H9 (cell line): ENCODE measurements at regions not wholly inside any gene's neighbourhood (a gene's known extent, or its start where the extent isn't known, plus 50 kb on each side); places are given as distances from the start of the nearest gene placed in this dataset.

Source experiments
- DNase-seq: peaks from one replicate; pipeline ENCODE4 v3.0.0-alpha.2; 2017
- H2AFZ ChIP-seq: one replicate; pipeline ENCODE4 v1.6.1; 2013; ENCODE audit warnings: mild to moderate bottlenecking, low read length, control low read depth, moderate library complexity
- H2AK5ac ChIP-seq: 2 replicates; pipeline ENCODE4 v1.6.1; 2013; ENCODE audit warnings: low read length, control low read depth, mixed read lengths; ENCODE audit not compliant: insufficient read length
- H2BK120ac ChIP-seq: one replicate; pipeline ENCODE4 v1.6.1; 2013; ENCODE audit warnings: low read depth, mild to moderate bottlenecking, low read length, control low read depth, inconsistent platforms; ENCODE audit not compliant: poor library complexity, severe bottlenecking
- H2BK12ac ChIP-seq: 2 replicates; pipeline ENCODE4 v1.6.1; 2013; ENCODE audit warnings: low read length, control low read depth, mixed read lengths, low read depth; ENCODE audit not compliant: insufficient read length
- H2BK15ac ChIP-seq: 2 replicates; pipeline ENCODE4 v1.6.1; 2013; ENCODE audit warnings: low read depth, low read length, control low read depth
- H2BK20ac ChIP-seq: one replicate; pipeline ENCODE4 v1.6.1; 2013; ENCODE audit warnings: low read depth, mild to moderate bottlenecking, low read length, control low read depth, inconsistent platforms; ENCODE audit not compliant: poor library complexity, severe bottlenecking
- H2BK5ac ChIP-seq: 2 replicates; pipeline ENCODE4 v1.6.1; 2013; ENCODE audit warnings: low read length, control low read depth, mixed read lengths; ENCODE audit not compliant: insufficient read length
- H3K14ac ChIP-seq: 2 replicates; pipeline ENCODE4 v1.6.1; 2013; ENCODE audit warnings: low read length, control low read depth; ENCODE audit not compliant: insufficient read depth
- H3K18ac ChIP-seq: 2 replicates; pipeline ENCODE4 v1.6.1; 2013; ENCODE audit warnings: low read depth, mild to moderate bottlenecking, mixed read lengths, low read length, control low read depth; ENCODE audit not compliant: insufficient read length
- H3K23ac ChIP-seq: 2 replicates; pipeline ENCODE4 v1.6.1; 2013; ENCODE audit warnings: low read length, control low read depth, mixed read lengths, low read depth; ENCODE audit not compliant: insufficient read length
- H3K23me2 ChIP-seq: 2 replicates; pipeline ENCODE4 v1.6.1; 2013; ENCODE audit warnings: low read depth, mild to moderate bottlenecking, mixed read lengths, low read length, control low read depth; ENCODE audit not compliant: insufficient read length, poor library complexity, severe bottlenecking
- H3K27ac ChIP-seq: 2 replicates; pipeline ENCODE4 v1.5.1; 2013; ENCODE audit warnings: low read length, control low read depth, mixed read lengths, low read depth; ENCODE audit not compliant: insufficient read length
- H3K27me3 ChIP-seq: 2 replicates; pipeline ENCODE4 v1.6.1; 2013; ENCODE audit warnings: low read length, control low read depth, inconsistent platforms; ENCODE audit not compliant: insufficient read depth
- H3K4ac ChIP-seq: 2 replicates; pipeline ENCODE4 v1.6.1; 2013; ENCODE audit warnings: low read depth, mild to moderate bottlenecking, control low read depth, inconsistent platforms, low read length, moderate library complexity
- H3K4me1 ChIP-seq: 2 replicates; pipeline ENCODE4 v1.6.1; 2013; ENCODE audit warnings: low read length, control low read depth, inconsistent platforms; ENCODE audit not compliant: insufficient read depth
- H3K4me2 ChIP-seq: 2 replicates; pipeline ENCODE4 v1.6.1; 2013; ENCODE audit warnings: low read length, control low read depth, mixed read lengths; ENCODE audit not compliant: insufficient read length, insufficient read depth
- H3K56ac ChIP-seq: 2 replicates; pipeline ENCODE4 v1.6.1; 2013; ENCODE audit warnings: low read depth, mild to moderate bottlenecking, mixed read lengths, low read length, control low read depth; ENCODE audit not compliant: insufficient read length
- H3K79me1 ChIP-seq: 2 replicates; pipeline ENCODE4 v1.6.1; 2013; ENCODE audit warnings: low read depth, mild to moderate bottlenecking, moderate library complexity, low read length, control low read depth, inconsistent platforms; ENCODE audit not compliant: insufficient read depth, poor library complexity, severe bottlenecking
- H3K79me2 ChIP-seq: 2 replicates; pipeline ENCODE4 v1.6.1; 2013; ENCODE audit warnings: low read length, control low read depth, inconsistent platforms; ENCODE audit not compliant: insufficient read depth
- H3K9ac ChIP-seq: 2 replicates; pipeline ENCODE4 v1.6.1; 2013; ENCODE audit warnings: low read length, control low read depth, mixed read lengths; ENCODE audit not compliant: insufficient read length; ENCODE audit errors: extremely low read depth
- H3K9me3 ChIP-seq: one replicate; pipeline ENCODE4 v1.6.1; 2013; ENCODE audit warnings: low read depth, low read length, inconsistent platforms; ENCODE audit not compliant: control insufficient read depth
- H3T11ph ChIP-seq: one replicate; pipeline ENCODE4 v1.6.1; 2013; ENCODE audit warnings: mild to moderate bottlenecking, low read length, control low read depth, inconsistent platforms
- H4K20me1 ChIP-seq: one replicate; pipeline ENCODE4 v1.6.1; 2013; ENCODE audit not compliant: control insufficient read depth, insufficient read length, insufficient read depth
- H4K5ac ChIP-seq: 2 replicates; pipeline ENCODE4 v1.6.1; 2013; ENCODE audit warnings: low read depth, mild to moderate bottlenecking, mixed read lengths, low read length, control low read depth; ENCODE audit not compliant: insufficient read length
- H4K8ac ChIP-seq: replicated peaks from 2 replicates; pipeline ENCODE4 v1.6.1; 2013; ENCODE audit warnings: low read length, control low read depth, mixed read lengths, low read depth; ENCODE audit not compliant: insufficient read length
- H4K91ac ChIP-seq: 2 replicates; pipeline ENCODE4 v1.6.1; 2013; ENCODE audit warnings: low read depth, mild to moderate bottlenecking, moderate library complexity, mixed read lengths, low read length, control low read depth; ENCODE audit not compliant: insufficient read length
- H3K27ac Mint-ChIP-seq, 3 experiments: 2 replicates in 2 of 3; 3 replicates in 1 of 3; pipeline ENCODE4 v1.8.0; 2020 to 2021; ENCODE audit warnings: mixed read lengths in 3 of 3, mild to moderate bottlenecking in 1 of 3, moderate library complexity in 1 of 3
- H3K27me3 Mint-ChIP-seq: 2 replicates; pipeline ENCODE4 v1.8.0; 2021; ENCODE audit warnings: low read depth, mild to moderate bottlenecking, moderate library complexity, mixed read lengths
- H3K36me3 Mint-ChIP-seq, 3 experiments: 2 replicates in 2 of 3; 3 replicates in 1 of 3; pipeline ENCODE4 v1.8.0; 2020 to 2021; ENCODE audit warnings: low read depth in 3 of 3, mixed read lengths in 3 of 3; ENCODE audit not compliant: insufficient read depth in 1 of 3
- H3K4me1 Mint-ChIP-seq, 2 experiments: 2 replicates each; pipeline ENCODE4 v1.8.0; 2020; ENCODE audit warnings: mixed read lengths in 2 of 2
- H3K4me3 Mint-ChIP-seq, 2 experiments: 2 replicates in 1 of 2; 3 replicates in 1 of 2; pipeline ENCODE4 v1.8.0; 2020 to 2021; ENCODE audit warnings: mild to moderate bottlenecking in 2 of 2, mixed read lengths in 2 of 2, moderate library complexity in 1 of 2
- H3K9me3 Mint-ChIP-seq, 2 experiments: 2 replicates in 1 of 2; 3 replicates in 1 of 2; pipeline ENCODE4 v1.8.0; 2020; ENCODE audit warnings: mild to moderate bottlenecking in 2 of 2, mixed read lengths in 2 of 2, moderate library complexity in 1 of 2
- CTCF ChIP-seq: fragments of 200-600 bp; sonication (generic); conservative IDR thresholded peaks from 3 replicates; pipeline ENCODE4 v1.8.0; 2021; ENCODE audit warnings: antibody characterized with exemption, mild to moderate bottlenecking
- WGBS: extraction: QIAGEN DNeasy Blood & Tissue Kit; methylation state at CpG from one replicate; pipeline ENCODE4 v1.1.7; 2013; ENCODE audit warnings: missing lambda C conversion rate, low lambda C conversion rate, mixed read lengths; ENCODE audit not compliant: insufficient read length; ENCODE audit errors: extremely low coverage; 5-methylcytosine and 5-hydroxymethylcytosine counted together

GRCh38 chr14:100440207-100440631, 117.1 kb downstream of the SLC25A47 start:
- TF ChIP-seq CTCF = peak; percentile 69
- H3T11ph ChIP-seq = no peak overlapping the region
- no peak overlapping the region for H3K23ac ChIP-seq
- H3K4me1 Mint-ChIP-seq = peaks cover 31 to 32% of the 10 kb centered on the region in 2 experiments
- H3K36me3 Mint-ChIP-seq = no peaks in the 10 kb centered on the region
- H2BK5ac ChIP-seq = no peak overlapping the region
- H2BK15ac ChIP-seq = no peak overlapping the region
- no peak overlapping the region for H4K91ac ChIP-seq
- H4K8ac ChIP-seq = no peak overlapping the region
- H3K79me1 ChIP-seq = no peaks in the 10 kb centered on the region
- no peak overlapping the region; a peak in 1 of 5 replicates for H3K4me3 Mint-ChIP-seq
- H2BK120ac ChIP-seq = no peak overlapping the region
- no peak overlapping the region for H3K4me2 ChIP-seq
- H3K27me3 ChIP-seq = no peaks in the 10 kb centered on the region
- H3K4ac ChIP-seq = no peak overlapping the region
- H3K18ac ChIP-seq = no peak overlapping the region
- H3K56ac ChIP-seq = no peak overlapping the region
- no CpG with 5 or more reads among the region's 10 CpGs for WGBS
- H3K27me3 Mint-ChIP-seq = no peaks in the 10 kb centered on the region
- DNase-seq = peak; percentile 75
- H4K20me1 ChIP-seq = no peaks in the 10 kb centered on the region
- no peak overlapping the region for H2BK20ac ChIP-seq
- H3K9me3 Mint-ChIP-seq = no peaks in the 10 kb centered on the region
- H3K14ac ChIP-seq = no peak overlapping the region
- no peaks in the 10 kb centered on the region for H3K9me3 ChIP-seq
- H3K9ac ChIP-seq = no peak overlapping the region
- no peak overlapping the region for H2AK5ac ChIP-seq
- H2BK12ac ChIP-seq = no peak overlapping the region
- no peak overlapping the region; a peak in 1 of 7 replicates for H3K27ac Mint-ChIP-seq
- no peak overlapping the region for H3K27ac ChIP-seq
- no peaks in the 10 kb centered on the region for H3K79me2 ChIP-seq
- H4K5ac ChIP-seq = no peak overlapping the region
- H3K23me2 ChIP-seq = no peaks in the 10 kb centered on the region
- peaks cover 2% of the 10 kb centered on the region; the same call in 1 of the 2 replicates for H3K4me1 ChIP-seq
- no peak overlapping the region for H2AFZ ChIP-seq
